ENCODE measurements at regions not wholly inside any gene's neighbourhood (a gene's known extent, or its start where the extent isn't known, plus 50 kb on each side); places are given as distances from the start of the nearest gene placed in this dataset.

DNA sequence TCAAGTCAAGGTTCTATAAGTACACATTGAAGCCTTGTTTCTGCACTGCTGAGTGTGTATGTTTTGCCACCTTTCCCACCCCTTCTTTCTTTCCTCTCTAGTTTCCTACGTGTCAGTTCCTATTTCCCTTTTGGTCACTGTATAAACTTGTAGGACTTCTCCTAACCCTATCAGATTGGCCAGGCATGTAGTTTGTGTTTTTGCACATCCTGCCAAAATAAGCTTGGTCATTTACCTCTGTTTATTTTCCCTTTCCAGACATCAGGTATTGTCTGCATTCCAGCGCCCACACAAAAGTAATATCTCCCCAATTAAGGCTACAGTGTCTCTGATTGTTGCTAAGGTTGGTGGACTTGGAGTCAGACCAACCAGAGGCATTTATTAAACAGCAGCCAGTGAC is 252.9 kb upstream of the MPDZ start:
- no peak for ATAC-seq
- TF ChIP-seq ZNF8 (CRISPR knock-in tag; IDR thresholded peaks at IDR 0.05) (no peak), ESRRG (CRISPR knock-in tag; IDR thresholded peaks at IDR 0.05) (no peak)

DNA sequence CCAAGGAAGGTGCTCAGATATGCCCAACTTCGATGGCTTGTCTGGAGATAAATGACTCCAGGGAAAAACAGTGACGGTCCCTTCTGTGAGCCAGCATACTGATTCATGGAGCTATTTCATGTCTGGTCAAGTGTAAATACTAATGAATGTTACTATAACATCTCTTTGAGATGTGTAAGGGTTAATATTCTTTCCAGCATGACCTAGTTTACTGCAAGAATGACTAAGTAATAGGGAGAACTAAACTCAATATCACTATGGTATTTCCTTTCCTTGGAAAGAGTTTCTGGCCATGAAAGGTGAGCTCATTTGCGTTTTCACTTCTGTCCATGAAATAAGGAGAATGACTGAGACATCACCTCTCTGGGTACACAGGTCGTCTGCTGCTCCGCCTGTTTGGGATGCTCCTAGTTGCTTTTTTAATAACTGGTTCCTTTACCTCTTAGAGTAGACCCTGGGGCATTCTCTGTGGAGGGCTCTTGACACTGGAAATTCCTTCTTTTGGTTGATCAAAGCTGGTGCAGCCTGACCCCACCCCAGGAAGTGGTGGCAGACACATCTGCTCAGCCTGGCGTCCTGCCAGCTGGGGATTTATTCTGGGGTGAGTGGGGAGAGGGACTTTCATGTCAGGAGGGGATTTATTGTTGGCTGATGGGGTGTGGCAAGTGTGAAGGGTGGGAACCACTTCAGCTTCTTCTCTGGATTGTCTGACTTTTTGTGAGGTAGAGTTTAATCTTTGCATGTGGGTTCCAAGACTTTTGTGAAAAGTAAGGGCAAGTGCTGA is 250.0 kb upstream of the MPDZ start:
- no peak for ATAC-seq
- TF ChIP-seq, protein P1, sequence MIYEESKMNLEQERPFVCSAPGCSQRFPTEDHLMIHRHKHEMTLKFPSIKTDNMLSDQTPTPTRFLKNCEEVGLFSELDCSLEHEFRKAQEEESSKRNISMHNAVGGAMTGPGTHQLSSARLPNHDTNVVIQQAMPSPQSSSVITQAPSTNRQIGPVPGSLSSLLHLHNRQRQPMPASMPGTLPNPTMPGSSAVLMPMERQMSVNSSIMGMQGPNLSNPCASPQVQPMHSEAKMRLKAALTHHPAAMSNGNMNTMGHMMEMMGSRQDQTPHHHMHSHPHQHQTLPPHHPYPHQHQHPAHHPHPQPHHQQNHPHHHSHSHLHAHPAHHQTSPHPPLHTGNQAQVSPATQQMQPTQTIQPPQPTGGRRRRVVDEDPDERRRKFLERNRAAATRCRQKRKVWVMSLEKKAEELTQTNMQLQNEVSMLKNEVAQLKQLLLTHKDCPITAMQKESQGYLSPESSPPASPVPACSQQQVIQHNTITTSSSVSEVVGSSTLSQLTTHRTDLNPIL (CRISPR knock-in tag; IDR thresholded peaks at IDR 0.05; ENCODE audit: low read depth) = no peak
- TF ChIP-seq TOX (CRISPR knock-in tag; IDR thresholded peaks at IDR 0.05; ENCODE audit: borderline replicate concordance) (no peak), ZFP30 (CRISPR knock-in tag; IDR thresholded peaks at IDR 0.05) (no peak), PPARA (CRISPR knock-in tag; IDR thresholded peaks at IDR 0.05; ENCODE audit: borderline replicate concordance) (no peak), ESRRG (CRISPR knock-in tag; IDR thresholded peaks at IDR 0.05) (no peak), ZNF565 (CRISPR knock-in tag; conservative IDR thresholded peaks at IDR 0.05; ENCODE audit: low read depth) (no peak)
- TF ChIP-seq, protein P2, sequence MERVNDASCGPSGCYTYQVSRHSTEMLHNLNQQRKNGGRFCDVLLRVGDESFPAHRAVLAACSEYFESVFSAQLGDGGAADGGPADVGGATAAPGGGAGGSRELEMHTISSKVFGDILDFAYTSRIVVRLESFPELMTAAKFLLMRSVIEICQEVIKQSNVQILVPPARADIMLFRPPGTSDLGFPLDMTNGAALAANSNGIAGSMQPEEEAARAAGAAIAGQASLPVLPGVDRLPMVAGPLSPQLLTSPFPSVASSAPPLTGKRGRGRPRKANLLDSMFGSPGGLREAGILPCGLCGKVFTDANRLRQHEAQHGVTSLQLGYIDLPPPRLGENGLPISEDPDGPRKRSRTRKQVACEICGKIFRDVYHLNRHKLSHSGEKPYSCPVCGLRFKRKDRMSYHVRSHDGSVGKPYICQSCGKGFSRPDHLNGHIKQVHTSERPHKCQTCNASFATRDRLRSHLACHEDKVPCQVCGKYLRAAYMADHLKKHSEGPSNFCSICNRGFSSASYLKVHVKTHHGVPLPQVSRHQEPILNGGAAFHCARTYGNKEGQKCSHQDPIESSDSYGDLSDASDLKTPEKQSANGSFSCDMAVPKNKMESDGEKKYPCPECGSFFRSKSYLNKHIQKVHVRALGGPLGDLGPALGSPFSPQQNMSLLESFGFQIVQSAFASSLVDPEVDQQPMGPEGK (CRISPR knock-in tag; IDR thresholded peaks at IDR 0.05; ENCODE audit: borderline replicate concordance) = no peak

DNA sequence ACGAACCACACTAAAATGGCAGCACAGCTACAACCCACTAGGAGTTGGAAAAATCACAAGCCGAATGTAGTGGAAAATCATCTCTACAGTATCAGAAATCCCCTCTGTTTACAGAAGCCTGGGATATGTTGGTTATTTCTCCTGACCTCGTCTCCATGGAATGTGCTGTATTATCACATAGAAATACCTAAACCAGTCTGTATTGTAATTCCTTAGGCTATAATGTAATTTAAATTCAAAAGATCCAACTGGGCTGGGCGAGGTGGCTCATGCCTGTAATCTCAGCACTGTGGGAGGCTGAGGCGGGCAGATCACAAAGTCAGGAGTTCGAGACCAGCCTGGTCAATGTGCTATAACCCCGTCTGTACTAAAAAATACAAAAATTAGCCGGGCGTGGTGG is 244.8 kb upstream of the MPDZ start:
- no peak for TF ChIP-seq ISL1 (CRISPR knock-in tag; IDR thresholded peaks at IDR 0.05)
- TF ChIP-seq SNAI2 (CRISPR knock-in tag; IDR thresholded peaks at IDR 0.05) = no peak
- TF ChIP-seq, protein P3, sequence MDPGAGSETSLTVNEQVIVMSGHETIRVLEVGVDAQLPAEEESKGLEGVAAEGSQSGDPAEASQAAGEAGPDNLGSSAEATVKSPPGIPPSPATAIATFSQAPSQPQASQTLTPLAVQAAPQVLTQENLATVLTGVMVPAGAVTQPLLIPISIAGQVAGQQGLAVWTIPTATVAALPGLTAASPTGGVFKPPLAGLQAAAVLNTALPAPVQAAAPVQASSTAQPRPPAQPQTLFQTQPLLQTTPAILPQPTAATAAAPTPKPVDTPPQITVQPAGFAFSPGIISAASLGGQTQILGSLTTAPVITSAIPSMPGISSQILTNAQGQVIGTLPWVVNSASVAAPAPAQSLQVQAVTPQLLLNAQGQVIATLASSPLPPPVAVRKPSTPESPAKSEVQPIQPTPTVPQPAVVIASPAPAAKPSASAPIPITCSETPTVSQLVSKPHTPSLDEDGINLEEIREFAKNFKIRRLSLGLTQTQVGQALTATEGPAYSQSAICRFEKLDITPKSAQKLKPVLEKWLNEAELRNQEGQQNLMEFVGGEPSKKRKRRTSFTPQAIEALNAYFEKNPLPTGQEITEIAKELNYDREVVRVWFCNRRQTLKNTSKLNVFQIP (CRISPR knock-in tag; IDR thresholded peaks at IDR 0.05; ENCODE audit: borderline replicate concordance, low read depth) = no peak
- TF ChIP-seq GLIS3 (CRISPR knock-in tag; IDR thresholded peaks at IDR 0.05) = no peak
- TF ChIP-seq ZFP3 (CRISPR knock-in tag; IDR thresholded peaks at IDR 0.05) = no peak
- TF ChIP-seq ESRRG (CRISPR knock-in tag; IDR thresholded peaks at IDR 0.05) = no peak
- TF ChIP-seq, protein P1 (CRISPR knock-in tag; IDR thresholded peaks at IDR 0.05; ENCODE audit: low read depth) = no peak
- no peak for TF ChIP-seq CSDC2 (CRISPR knock-in tag; IDR thresholded peaks at IDR 0.05)
- no peak for TF ChIP-seq ZFP30 (CRISPR knock-in tag; IDR thresholded peaks at IDR 0.05)
- TF ChIP-seq RARB (CRISPR knock-in tag; IDR thresholded peaks at IDR 0.05) = no peak
- no peak for TF ChIP-seq OSR1 (CRISPR knock-in tag; IDR thresholded peaks at IDR 0.05)
- TF ChIP-seq TCF4 (CRISPR knock-in tag; IDR thresholded peaks at IDR 0.05; ENCODE audit: borderline replicate concordance) = no peak
- no peak for TF ChIP-seq BACH2 (CRISPR knock-in tag; IDR thresholded peaks at IDR 0.05; ENCODE audit: borderline replicate concordance)
- no peak for TF ChIP-seq ARNTL (CRISPR knock-in tag; IDR thresholded peaks at IDR 0.05; ENCODE audit: borderline replicate concordance, low read depth)
- TF ChIP-seq, protein P2 (CRISPR knock-in tag; IDR thresholded peaks at IDR 0.05; ENCODE audit: borderline replicate concordance) = no peak
- no peak for TF ChIP-seq ZNF8 (CRISPR knock-in tag; IDR thresholded peaks at IDR 0.05)
- TF ChIP-seq ZC3H10 (CRISPR knock-in tag; IDR thresholded peaks at IDR 0.05) = no peak
- TF ChIP-seq, protein P4, sequence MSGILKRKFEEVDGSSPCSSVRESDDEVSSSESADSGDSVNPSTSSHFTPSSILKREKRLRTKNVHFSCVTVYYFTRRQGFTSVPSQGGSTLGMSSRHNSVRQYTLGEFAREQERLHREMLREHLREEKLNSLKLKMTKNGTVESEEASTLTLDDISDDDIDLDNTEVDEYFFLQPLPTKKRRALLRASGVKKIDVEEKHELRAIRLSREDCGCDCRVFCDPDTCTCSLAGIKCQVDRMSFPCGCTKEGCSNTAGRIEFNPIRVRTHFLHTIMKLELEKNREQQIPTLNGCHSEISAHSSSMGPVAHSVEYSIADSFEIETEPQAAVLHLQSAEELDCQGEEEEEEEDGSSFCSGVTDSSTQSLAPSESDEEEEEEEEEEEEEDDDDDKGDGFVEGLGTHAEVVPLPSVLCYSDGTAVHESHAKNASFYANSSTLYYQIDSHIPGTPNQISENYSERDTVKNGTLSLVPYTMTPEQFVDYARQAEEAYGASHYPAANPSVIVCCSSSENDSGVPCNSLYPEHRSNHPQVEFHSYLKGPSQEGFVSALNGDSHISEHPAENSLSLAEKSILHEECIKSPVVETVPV (CRISPR knock-in tag; IDR thresholded peaks at IDR 0.05) = no peak
- no peak; the same call in 1 of the 3 replicates for ATAC-seq

Data from SK-N-SH treated with all-trans-retinoic acid at 6 μM for 48 hours (cell line).